ENCODE measurements at regions not wholly inside any gene's neighbourhood (a gene's known extent, or its start where the extent isn't known, plus 50 kb on each side); places are given as distances from the start of the nearest gene placed in this dataset.

GRCh38 chr16:16850274-16850673 is 471.3 kb downstream of the NPIPA7 start:
- Mint-ChIP-seq H3K4me1 (ENCODE audit: low read depth) (no peaks in the 10 kb centered on the region), H3K27me3 (peaks cover 15% of the 10 kb centered on the region)
- CTCF ChIA-PET: no interaction called here

DNA sequence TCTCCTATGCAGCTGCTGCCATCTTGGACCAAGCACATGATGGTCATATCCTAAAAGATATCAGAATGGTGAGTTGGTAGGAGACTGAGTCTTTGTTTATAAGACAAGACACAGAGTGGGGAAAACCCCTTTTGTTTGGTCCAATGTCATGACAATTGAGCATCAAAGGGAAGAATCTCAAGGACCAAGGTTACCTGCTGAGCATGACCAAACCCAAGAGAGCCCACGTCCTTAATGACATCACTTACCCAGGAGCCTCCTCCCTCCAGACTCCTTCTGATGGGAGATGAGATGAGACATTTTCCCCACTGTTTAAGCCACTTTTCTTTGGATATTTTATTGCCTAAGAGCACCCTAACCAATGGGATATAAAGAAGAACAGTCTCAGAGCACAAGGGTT is 478.1 kb downstream of the NPIPA7 start:
- POLR2A ChIA-PET: no interaction called here
- Mint-ChIP-seq H3K4me1 (ENCODE audit: low read depth) (no peaks in the 10 kb centered on the region), H3K27ac (no peak overlapping the region), H3K27me3 (peaks cover 10% of the 10 kb centered on the region), H3K4me3 (no peak overlapping the region), H3K9me3 (no peaks in the 10 kb centered on the region), H3K36me3 (no peaks in the 10 kb centered on the region)
- CTCF ChIA-PET: no interaction called here
- no peak for DNase-seq
- intact Hi-C loops (cut with micrococcal nuclease): no loop called here

More at GRCh38 chr16:16850274-16850673, 471.3 kb downstream of the NPIPA7 start:
- H3K36me3 Mint-ChIP-seq: no peaks in the 10 kb centered on the region
- H3K27ac Mint-ChIP-seq: no peak overlapping the region
- POLR2A ChIA-PET: no interaction called here
- intact Hi-C loops (cut with micrococcal nuclease): no loop called here
- no peaks in the 10 kb centered on the region for H3K9me3 Mint-ChIP-seq
- no peak for DNase-seq
- H3K4me3 Mint-ChIP-seq: no peak overlapping the region

DNA sequence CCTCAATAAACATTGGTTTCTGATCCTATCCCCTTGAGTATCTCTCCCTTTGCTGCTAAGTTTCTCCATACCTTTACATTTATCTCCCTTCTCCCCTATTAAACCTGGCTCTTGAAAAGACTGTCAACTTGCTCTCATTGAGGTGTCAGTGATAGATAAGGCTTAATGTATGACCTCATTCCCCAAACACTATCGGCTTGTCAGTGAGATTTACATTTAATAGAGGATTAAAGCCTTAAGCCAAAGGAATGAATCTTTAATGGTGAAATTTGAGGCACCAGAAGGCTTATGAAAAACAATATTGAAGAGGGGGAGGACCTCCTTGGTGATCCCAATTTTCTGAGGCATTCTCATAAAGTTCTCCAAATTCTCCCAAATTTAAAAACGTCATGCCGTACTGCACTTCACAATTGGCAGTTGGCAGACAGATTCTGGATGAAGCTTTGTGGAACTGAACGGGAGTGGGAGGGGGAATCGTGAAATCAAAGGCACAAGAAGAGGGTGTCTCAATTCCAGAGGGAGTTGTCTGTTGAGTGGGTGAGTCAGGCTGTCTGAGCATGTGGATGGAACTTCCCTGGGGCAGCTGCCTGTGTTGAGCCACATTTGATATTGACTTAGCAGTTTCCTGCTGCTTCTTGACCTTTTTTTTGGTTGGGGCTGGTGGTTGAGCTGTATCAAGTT is 478.8 kb downstream of the NPIPA7 start:
- intact Hi-C loops (cut with micrococcal nuclease): no loop called here
- ChIA-PET POLR2A (no interaction called here), CTCF (no interaction called here)
- Mint-ChIP-seq H3K4me3 (no peak overlapping the region), H3K9me3 (no peaks in the 10 kb centered on the region), H3K27ac (no peak overlapping the region), H3K4me1 (ENCODE audit: low read depth) (no peaks in the 10 kb centered on the region), H3K36me3 (no peaks in the 10 kb centered on the region), H3K27me3 (peaks cover 10% of the 10 kb centered on the region)
- DNase-seq: no peak

DNA sequence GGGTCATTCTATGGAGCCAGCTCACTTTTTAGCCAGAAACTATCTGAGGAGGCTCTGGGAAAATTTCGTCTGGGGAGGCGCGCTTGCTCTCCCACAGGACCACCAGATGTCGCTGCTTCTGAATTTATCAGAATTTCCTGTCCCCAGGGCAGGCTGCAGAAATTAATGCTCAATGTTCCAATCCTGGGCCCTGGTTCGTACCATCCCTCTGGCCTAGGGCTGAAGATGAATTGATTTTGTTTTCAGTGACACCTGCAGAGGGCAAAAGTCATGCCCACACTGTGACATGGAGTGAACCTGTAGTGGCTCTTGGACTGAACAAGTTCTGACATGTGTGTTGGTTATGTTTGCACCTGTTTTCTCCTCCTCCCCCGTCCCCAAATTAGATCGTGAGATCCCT is 482.6 kb downstream of the NPIPA7 start:
- Mint-ChIP-seq H3K27me3 (peaks cover 5% of the 10 kb centered on the region), H3K27ac (no peak overlapping the region), H3K4me1 (ENCODE audit: low read depth) (no peaks in the 10 kb centered on the region), H3K9me3 (no peaks in the 10 kb centered on the region), H3K4me3 (no peak overlapping the region), H3K36me3 (no peaks in the 10 kb centered on the region)
- ChIA-PET POLR2A (no interaction called here), CTCF (interaction anchor here (0.7 to 3.6 kb wide), 11 partner anchors 10 to 718 kb away, joined by 3 to 15 read pairs (median 3); no protein-coding TSS in a partner anchor)
- intact Hi-C loops (cut with micrococcal nuclease): loop anchor here (5.0 to 10.0 kb wide), 3 partner anchors 211 to 613 kb away; partner anchors contain the start of gene XYLT1
- peak; percentile 48 for DNase-seq

- Mint-ChIP-seq H3K27me3 (peaks cover 5% of the 10 kb centered on the region), H3K36me3 (no peaks in the 10 kb centered on the region), H3K4me1 (ENCODE audit: low read depth) (no peaks in the 10 kb centered on the region), H3K4me3 (no peak overlapping the region), H3K9me3 (no peaks in the 10 kb centered on the region), H3K27ac (no peak overlapping the region)
- ChIA-PET CTCF (interaction anchor here (1.3 kb wide), 1 partner anchor 716 kb away, joined by 3 read pairs; no protein-coding TSS in a partner anchor), POLR2A (no interaction called here)
- intact Hi-C loops (cut with micrococcal nuclease): loop anchor here (5.0 to 10.0 kb wide), 3 partner anchors 209 to 611 kb away; partner anchors contain the start of gene XYLT1
- DNase-seq: no peak
Observed at GRCh38 chr16:16863672-16864071, 484.7 kb downstream of the NPIPA7 start.

DNA sequence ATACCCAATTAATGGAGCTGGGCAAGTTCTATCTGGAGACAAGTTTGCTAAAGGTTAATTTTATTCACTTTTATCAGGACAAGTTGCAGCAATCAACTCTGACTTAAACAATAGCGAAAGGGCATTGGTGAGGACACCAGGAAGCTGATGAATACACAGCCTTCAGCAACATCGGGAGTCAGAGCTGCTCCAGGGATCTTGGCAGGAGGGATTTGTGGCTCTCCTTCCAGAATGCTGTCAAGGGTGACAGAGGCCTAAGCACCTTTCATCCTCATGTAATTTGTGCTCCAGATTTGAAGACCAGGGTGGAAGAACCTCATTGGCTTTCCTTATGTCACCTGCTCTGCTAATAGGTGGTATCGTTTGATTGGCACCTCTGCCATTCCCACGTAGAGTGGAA is 485.6 kb downstream of the NPIPA7 start:
- DNase-seq: no peak
- peaks cover 7% of the 10 kb centered on the region for H3K27me3 Mint-ChIP-seq
- H3K9me3 Mint-ChIP-seq: no peaks in the 10 kb centered on the region
- no peak overlapping the region for H3K27ac Mint-ChIP-seq
- H3K36me3 Mint-ChIP-seq: no peaks in the 10 kb centered on the region
- POLR2A ChIA-PET: no interaction called here
- intact Hi-C loops (cut with micrococcal nuclease): loop anchor here (5.0 to 10.0 kb wide), 3 partner anchors 208 to 610 kb away; partner anchors contain the start of gene XYLT1
- H3K4me3 Mint-ChIP-seq: no peak overlapping the region
- CTCF ChIA-PET: interaction anchor here (1.3 kb wide), 1 partner anchor 715 kb away, joined by 3 read pairs; no protein-coding TSS in a partner anchor
- H3K4me1 Mint-ChIP-seq (ENCODE audit: low read depth): no peaks in the 10 kb centered on the region

- Mint-ChIP-seq H3K27ac (no peak overlapping the region), H3K4me1 (ENCODE audit: low read depth) (no peaks in the 10 kb centered on the region), H3K27me3 (peaks cover 9% of the 10 kb centered on the region), H3K4me3 (no peak overlapping the region), H3K9me3 (no peaks in the 10 kb centered on the region), H3K36me3 (no peaks in the 10 kb centered on the region)
- CTCF ChIA-PET: no interaction called here
- intact Hi-C loops (cut with micrococcal nuclease): loop anchor here (10.0 kb wide), 1 partner anchor 609 kb away; the partner anchor contains the start of gene XYLT1
- no peak for DNase-seq
- POLR2A ChIA-PET: no interaction called here
Observed at GRCh38 chr16:16865374-16865773, 486.4 kb downstream of the NPIPA7 start.

DNA sequence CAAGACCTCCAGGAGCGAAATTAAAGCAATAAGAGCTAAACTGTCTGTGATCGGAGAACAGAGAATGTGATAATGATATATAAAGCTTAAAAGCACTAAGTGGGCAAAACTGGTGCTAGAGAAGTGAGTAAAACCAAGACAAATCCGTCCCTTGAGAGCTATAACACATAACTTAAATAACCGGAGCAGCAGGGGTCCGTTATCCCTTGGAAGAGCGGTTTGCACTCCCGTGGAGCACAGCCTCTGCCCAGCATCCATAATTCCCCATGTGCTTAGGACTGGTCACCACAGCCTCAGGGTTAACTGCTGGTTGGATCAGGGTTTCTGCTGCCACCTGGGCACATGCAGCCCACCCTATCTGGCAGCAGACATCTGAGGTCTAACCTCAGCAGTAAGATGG is 489.0 kb downstream of the NPIPA7 start:
- Mint-ChIP-seq H3K4me3 (no peak overlapping the region), H3K27me3 (peaks cover 15% of the 10 kb centered on the region), H3K9me3 (no peaks in the 10 kb centered on the region), H3K27ac (no peak overlapping the region), H3K36me3 (no peaks in the 10 kb centered on the region), H3K4me1 (ENCODE audit: low read depth) (no peaks in the 10 kb centered on the region)
- no peak for DNase-seq
- intact Hi-C loops (cut with micrococcal nuclease): loop anchor here (10.0 kb wide), 1 partner anchor 607 kb away; the partner anchor contains the start of gene XYLT1
- POLR2A ChIA-PET: no interaction called here
- CTCF ChIA-PET: no interaction called here

GRCh38 chr16:16868727-16869126 is 489.8 kb downstream of the NPIPA7 start:
- no peak overlapping the region for H3K27ac Mint-ChIP-seq
- ChIA-PET CTCF (no interaction called here), POLR2A (no interaction called here)
- H3K27me3 Mint-ChIP-seq: peaks cover 15% of the 10 kb centered on the region
- H3K9me3 Mint-ChIP-seq: no peaks in the 10 kb centered on the region
- intact Hi-C loops (cut with micrococcal nuclease): loop anchor here (10.0 kb wide), 1 partner anchor 606 kb away; the partner anchor contains the start of gene XYLT1
- no peaks in the 10 kb centered on the region for H3K4me1 Mint-ChIP-seq (ENCODE audit: low read depth)
- H3K36me3 Mint-ChIP-seq: no peaks in the 10 kb centered on the region
- H3K4me3 Mint-ChIP-seq: no peak overlapping the region
- no peak for DNase-seq

GRCh38 chr16:16869746-16870145 is 490.8 kb downstream of the NPIPA7 start:
- no peak overlapping the region for H3K4me3 Mint-ChIP-seq
- no peak overlapping the region for H3K27ac Mint-ChIP-seq
- peaks cover 15% of the 10 kb centered on the region for H3K27me3 Mint-ChIP-seq
- no peaks in the 10 kb centered on the region for H3K4me1 Mint-ChIP-seq (ENCODE audit: low read depth)
- CTCF ChIA-PET: no interaction called here
- DNase-seq: no peak
- H3K36me3 Mint-ChIP-seq: no peaks in the 10 kb centered on the region
- H3K9me3 Mint-ChIP-seq: no peaks in the 10 kb centered on the region
- intact Hi-C loops (cut with micrococcal nuclease): loop anchor here (10.0 kb wide), 1 partner anchor 605 kb away; the partner anchor contains the start of gene XYLT1
- POLR2A ChIA-PET: no interaction called here

- H3K4me1 Mint-ChIP-seq (ENCODE audit: low read depth): no peaks in the 10 kb centered on the region
- H3K4me3 Mint-ChIP-seq: no peak overlapping the region
- ChIA-PET CTCF (interaction anchor here (1.2 to 1.3 kb wide), 2 partner anchors 10 to 707 kb away, joined by 3 to 4 read pairs; no protein-coding TSS in a partner anchor), POLR2A (no interaction called here)
- H3K27me3 Mint-ChIP-seq: peaks cover 15% of the 10 kb centered on the region
- DNase-seq: no peak
- H3K9me3 Mint-ChIP-seq: no peaks in the 10 kb centered on the region
- intact Hi-C loops (cut with micrococcal nuclease): no loop called here
- H3K27ac Mint-ChIP-seq: no peak overlapping the region
- no peaks in the 10 kb centered on the region for H3K36me3 Mint-ChIP-seq
Observed at GRCh38 chr16:16871196-16871595, 492.3 kb downstream of the NPIPA7 start.

DNA sequence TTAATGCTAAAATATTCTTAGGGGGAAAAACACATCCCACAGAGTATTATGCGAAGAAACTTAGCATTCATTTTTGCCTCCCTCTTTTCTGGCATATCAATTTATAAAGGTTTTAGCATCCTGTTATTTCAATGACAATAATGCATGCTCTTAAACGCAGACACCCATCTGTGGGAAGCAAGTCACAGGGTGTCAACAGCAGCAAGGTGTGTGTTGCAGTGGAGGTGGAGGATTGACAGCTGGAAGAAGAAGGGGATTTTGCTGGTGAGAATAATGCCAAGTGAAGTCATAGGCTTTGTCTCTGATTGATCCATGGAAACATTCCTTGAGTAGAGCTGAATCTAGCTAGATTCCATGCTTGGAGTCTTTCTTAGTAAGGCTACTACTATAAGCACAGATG is 498.1 kb downstream of the NPIPA7 start:
- ChIA-PET CTCF (no interaction called here), POLR2A (no interaction called here)
- Mint-ChIP-seq H3K4me3 (no peak overlapping the region), H3K27ac (no peak overlapping the region), H3K4me1 (ENCODE audit: low read depth) (no peaks in the 10 kb centered on the region), H3K27me3 (peaks cover 6% of the 10 kb centered on the region), H3K36me3 (no peaks in the 10 kb centered on the region), H3K9me3 (no peaks in the 10 kb centered on the region)
- DNase-seq: no peak
- intact Hi-C loops (cut with micrococcal nuclease): no loop called here

All from activated CD4-positive, alpha-beta memory T cell treated with anti-CD3 and anti-CD28 coated beads for 36 hours (primary cell).